GM10266 (cell line): ENCODE measurements at regions not wholly inside any gene's neighbourhood (a gene's known extent, or its start where the extent isn't known, plus 50 kb on each side); places are given as distances from the start of the nearest gene placed in this dataset.

Experiments used
- DNase-seq: peaks from one replicate; pipeline ENCODE4 v3.0.0; 2012; ENCODE audit errors: extremely low spot score
- TF ChIP-seq, protein P1 (sequence below): IDR thresholded peaks from 2 replicates; pipeline ENCODE4 v1.5.1; 2012; ENCODE audit warnings: mild to moderate bottlenecking, low read depth; ENCODE audit not compliant: control insufficient read depth, insufficient read depth; ENCODE audit errors: missing control alignments

DNA sequence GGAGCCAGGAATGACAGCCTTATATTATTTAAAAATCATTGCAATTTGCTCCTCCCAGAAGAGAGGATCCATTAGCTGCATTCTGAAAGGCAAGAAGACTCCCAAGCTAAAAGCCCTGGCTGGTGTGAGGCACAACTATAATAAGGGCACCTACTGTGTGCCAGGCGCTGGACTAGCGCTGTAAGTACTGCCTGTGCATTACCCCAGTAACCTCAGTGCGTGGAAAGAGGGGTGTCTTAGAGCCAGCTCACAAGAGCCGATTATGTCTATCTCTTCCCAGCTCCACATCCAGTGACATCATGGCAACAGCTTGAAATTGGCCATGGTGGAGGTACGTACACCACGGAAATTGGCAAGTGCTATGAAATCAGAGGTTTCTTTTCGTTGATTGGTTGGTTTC, 141.7 kb upstream of the IRF2BP2 start:
- DNase-seq = no peak
- TF ChIP-seq, protein P1, sequence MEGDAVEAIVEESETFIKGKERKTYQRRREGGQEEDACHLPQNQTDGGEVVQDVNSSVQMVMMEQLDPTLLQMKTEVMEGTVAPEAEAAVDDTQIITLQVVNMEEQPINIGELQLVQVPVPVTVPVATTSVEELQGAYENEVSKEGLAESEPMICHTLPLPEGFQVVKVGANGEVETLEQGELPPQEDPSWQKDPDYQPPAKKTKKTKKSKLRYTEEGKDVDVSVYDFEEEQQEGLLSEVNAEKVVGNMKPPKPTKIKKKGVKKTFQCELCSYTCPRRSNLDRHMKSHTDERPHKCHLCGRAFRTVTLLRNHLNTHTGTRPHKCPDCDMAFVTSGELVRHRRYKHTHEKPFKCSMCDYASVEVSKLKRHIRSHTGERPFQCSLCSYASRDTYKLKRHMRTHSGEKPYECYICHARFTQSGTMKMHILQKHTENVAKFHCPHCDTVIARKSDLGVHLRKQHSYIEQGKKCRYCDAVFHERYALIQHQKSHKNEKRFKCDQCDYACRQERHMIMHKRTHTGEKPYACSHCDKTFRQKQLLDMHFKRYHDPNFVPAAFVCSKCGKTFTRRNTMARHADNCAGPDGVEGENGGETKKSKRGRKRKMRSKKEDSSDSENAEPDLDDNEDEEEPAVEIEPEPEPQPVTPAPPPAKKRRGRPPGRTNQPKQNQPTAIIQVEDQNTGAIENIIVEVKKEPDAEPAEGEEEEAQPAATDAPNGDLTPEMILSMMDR = no peak

DNA sequence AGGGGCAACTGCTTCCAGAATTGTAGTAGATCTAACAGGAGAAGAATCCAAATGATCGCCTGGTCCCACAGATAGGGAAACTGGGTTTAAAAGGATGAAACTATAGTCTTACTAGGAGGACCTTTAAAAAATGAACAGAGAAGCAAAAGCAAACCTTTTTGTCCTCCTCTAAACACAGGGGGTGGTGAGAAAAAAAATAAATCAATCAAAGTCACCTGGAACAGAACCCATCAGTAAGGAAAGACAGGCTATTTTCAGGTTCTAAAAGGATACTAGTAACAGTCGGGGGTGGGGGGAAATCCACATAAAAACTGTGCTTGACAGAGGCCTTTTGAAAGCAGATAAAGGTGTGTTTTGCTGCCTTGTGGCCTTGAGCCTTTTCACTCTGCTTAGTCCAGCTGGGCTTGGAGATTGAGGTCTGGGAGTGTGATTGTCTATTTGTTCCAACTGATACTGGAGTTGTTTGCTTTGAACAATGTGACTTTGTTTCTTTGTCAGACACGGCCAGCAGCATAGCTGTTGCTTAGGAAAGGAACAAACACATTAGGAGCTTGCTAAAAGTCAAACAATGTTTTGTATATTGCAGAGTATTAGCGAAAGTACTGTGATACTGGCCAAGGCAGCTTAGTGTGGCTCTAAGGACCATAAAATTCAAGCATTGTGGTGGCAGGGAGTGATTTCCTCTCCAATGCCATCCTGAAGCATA, 141.1 kb upstream of the IRF2BP2 start:
- no peak for DNase-seq
- TF ChIP-seq, protein P1 = no peak

DNA sequence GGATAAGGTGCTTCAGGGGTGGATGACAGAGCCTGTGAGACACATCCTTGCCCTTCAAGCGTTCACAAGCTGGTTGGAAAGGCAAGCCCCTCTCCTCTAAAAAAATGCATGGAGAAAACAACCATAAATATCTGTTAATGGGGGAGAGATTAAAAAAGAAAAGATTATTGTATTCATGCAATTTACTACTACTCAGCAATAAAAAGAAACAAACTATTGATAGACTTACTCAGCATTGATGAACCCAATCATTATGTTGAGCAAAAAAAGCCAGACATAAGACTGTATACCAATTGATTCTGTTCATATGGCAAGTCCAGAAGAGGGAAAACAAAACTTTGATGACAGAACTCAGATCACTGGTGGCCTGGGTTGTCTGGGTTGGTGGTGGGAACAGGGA, 138.7 kb upstream of the IRF2BP2 start:
- no peak for DNase-seq
- TF ChIP-seq, protein P1 = no peak

DNA sequence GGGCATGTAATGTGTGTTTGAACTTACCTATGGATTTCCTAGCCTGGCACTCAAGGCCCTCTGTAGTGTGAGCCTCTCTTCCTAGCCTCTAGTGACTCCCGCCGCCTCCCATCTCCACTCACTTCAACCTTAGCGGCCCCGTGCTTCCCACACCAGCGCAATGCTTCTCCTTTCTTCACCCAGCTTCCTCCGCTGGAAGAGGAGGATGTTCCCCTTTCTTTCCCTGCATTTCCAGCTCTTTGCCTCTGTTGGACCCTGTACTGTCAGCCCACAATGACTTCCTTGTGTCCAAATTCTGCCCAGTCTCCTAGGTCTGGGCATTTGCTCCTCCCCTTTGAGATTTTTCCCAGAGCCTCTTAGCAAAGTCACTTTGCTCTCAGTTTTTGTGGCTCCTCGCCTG, 138.1 kb upstream of the IRF2BP2 start:
- TF ChIP-seq, protein P1 = no peak
- no peak for DNase-seq

DNA sequence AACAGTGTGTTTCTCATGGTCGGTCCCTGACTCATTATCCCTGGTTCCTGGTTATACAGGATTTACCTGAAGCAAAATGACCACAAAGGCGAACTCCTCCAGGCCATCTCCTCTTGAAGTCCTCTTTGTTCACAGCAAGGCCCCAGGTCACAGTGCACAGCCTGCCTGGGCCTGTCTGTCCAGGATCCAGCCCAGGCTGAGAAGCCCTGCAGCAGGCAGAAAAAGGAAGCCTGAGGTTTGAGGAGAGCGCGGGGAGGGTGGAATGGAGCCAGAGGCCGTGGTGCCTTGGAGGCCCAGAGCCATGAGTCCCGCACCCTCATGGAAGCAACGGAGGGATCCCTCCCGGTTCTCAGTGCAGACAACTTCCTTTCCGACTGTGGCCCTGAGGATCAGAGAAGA, 136.8 kb upstream of the IRF2BP2 start:
- no peak for DNase-seq
- TF ChIP-seq, protein P1 = no peak

DNA sequence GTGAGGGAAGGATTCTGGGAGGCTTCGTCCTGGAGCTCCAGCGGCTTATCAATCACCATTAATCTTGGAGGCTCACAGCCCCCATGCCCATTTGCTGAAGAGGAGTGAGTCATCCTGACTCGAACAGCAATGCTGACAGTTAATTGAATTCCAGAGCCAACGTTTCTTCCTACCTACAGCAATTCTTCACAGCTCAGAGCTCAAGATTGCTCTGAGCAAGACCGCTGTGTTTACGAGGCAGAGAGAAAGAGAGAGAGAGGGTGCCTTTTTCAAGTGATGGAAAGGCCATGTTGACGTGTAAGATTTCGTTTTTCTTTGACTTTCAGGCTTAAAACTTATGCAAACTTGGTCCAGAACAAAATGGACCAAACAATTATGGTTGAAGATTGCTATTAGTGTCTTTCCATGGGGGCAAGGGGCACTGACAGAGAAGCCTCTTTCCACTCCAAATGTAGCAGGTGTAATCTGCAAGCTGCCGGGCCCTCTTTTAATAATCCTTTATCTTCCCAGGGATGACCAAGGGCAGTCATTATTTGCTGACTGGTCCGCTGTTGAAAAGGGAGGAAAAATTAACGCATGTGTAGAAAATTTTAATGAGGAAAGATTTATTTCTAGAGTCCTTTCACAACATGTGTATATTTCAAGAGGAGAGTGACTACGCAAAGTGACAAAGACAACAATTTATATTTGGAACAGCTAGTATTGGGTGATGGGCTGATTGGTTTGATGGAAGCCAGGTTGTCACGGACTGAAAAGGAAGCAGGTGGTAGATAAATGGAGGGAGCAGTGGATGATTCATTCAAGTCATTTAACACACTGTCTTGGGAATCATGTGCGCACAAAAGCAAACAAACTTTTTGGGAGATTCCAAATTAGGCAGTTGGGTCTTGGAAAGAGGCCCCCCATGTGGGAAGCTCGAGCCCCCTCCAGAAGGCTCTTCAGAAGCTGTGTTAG, 136.1 kb upstream of the IRF2BP2 start:
- no peak for DNase-seq
- TF ChIP-seq, protein P1 = no peak

DNA sequence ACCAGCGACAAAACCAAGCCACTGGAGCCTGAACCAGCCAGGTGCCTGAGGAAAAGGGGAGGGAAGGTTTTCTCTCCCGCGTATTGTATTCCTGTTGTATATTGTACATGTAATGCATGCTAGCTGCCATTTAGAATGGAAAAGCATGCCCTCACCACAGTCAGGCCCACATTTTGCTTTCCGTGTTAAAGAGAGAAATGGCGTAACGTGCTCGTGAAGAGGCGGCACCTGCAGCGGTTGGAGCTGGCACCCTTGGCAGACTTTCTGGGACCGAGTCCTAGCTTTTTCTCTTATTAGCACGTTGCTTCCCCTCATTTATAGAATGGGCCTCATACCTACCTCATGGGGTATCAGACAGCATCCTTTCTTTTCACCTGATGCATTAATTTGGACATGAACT, 135.3 kb upstream of the IRF2BP2 start:
- TF ChIP-seq, protein P1 = no peak
- DNase-seq = no peak
